Rectal smooth muscle tissue (tissue), 1 donor: ENCODE measurements at regions not wholly inside any gene's neighbourhood (a gene's known extent, or its start where the extent isn't known, plus 50 kb on each side); places are given as distances from the start of the nearest gene placed in this dataset.
"Not testable (repeated sequence)": the region's sequence is repeated elsewhere in the genome, so short reads cannot be mapped to it uniquely, and the experiment has no call there.

Experiments used
- H3K27ac ChIP-seq: one replicate; pipeline ENCODE4 v1.7.0; 2013; ENCODE audit warnings: low read depth, low read length, inconsistent platforms
- H3K27me3 ChIP-seq: one replicate; pipeline ENCODE4 v1.7.0; 2013; ENCODE audit warnings: low read length; ENCODE audit not compliant: control insufficient read depth, insufficient read depth
- H3K36me3 ChIP-seq: one replicate; pipeline ENCODE4 v1.7.0; 2013; ENCODE audit warnings: low read length; ENCODE audit not compliant: control insufficient read depth, insufficient read depth
- H3K4me1 ChIP-seq: one replicate; pipeline ENCODE4 v1.7.0; 2013; ENCODE audit warnings: low read length; ENCODE audit not compliant: control insufficient read depth, insufficient read depth
- H3K4me3 ChIP-seq: one replicate; pipeline ENCODE4 v1.7.0; 2013; ENCODE audit warnings: low read length
- H3K9ac ChIP-seq: one replicate; pipeline ENCODE4 v1.7.0; 2013; ENCODE audit warnings: low read length

- Histone ChIP-seq H3K4me1 (no peaks in the 10 kb centered on the region), H3K4me3 (no peak overlapping the region), H3K27me3 (no peaks in the 10 kb centered on the region), H3K27ac (no peak overlapping the region), H3K9ac (no peak overlapping the region), H3K36me3 (no peaks in the 10 kb centered on the region)
Measured at GRCh38 chr4:32929796-32930699, 2209.9 kb downstream of the PCDH7 start.

DNA sequence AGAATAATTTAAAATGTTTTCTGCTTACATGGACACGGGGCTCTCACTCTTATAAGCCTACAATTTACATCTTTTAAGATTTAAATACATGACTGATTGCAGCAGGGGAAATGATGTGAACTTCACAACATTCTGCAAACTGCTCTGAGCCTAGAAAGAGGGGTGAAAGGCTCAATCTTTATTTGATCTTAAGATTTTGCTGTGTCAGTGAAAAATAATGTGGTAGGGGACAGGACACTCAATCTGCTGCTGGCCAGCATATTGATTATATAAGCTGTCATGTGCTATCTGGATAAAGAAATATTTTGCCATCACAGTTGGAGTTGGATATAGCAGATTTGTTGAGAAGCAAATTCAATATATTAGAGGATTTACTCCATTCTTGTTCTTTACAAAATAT lies 2210.5 kb downstream of the PCDH7 start:
- no peaks in the 10 kb centered on the region for H3K27me3 ChIP-seq
- no peak overlapping the region for H3K4me3 ChIP-seq
- no peak overlapping the region for H3K27ac ChIP-seq
- no peaks in the 10 kb centered on the region for H3K4me1 ChIP-seq
- no peaks in the 10 kb centered on the region for H3K36me3 ChIP-seq
- no peak overlapping the region for H3K9ac ChIP-seq

- no peak overlapping the region for H3K9ac ChIP-seq
- H3K4me1 ChIP-seq: no peaks in the 10 kb centered on the region
- H3K27ac ChIP-seq: no peak overlapping the region
- no peaks in the 10 kb centered on the region for H3K36me3 ChIP-seq
- no peaks in the 10 kb centered on the region for H3K27me3 ChIP-seq
- H3K4me3 ChIP-seq: no peak overlapping the region
Measured at GRCh38 chr4:32931475-32931874, 2211.3 kb downstream of the PCDH7 start.

DNA sequence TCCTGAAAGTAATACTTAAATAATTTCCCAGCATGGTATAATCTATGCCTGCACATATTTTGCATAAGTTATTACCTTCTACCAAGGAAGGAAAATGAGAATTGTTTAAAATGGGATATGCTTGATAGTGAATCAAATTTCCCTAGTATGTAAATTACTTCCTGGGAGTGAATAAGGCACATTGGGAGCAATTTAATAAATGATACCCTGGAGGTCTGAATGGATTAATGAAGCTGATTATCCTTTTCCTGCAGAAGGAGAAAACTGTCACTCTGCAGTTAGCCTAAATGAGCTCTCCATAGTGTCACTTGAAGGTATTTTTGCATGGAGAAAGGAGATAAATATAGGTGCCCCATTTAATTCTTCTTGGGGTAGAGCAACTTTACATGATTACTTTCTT lies 2212.0 kb downstream of the PCDH7 start:
- H3K27me3 ChIP-seq: no peaks in the 10 kb centered on the region
- H3K36me3 ChIP-seq: no peaks in the 10 kb centered on the region
- no peak overlapping the region for H3K4me3 ChIP-seq
- H3K4me1 ChIP-seq: no peaks in the 10 kb centered on the region
- H3K9ac ChIP-seq: no peak overlapping the region
- H3K27ac ChIP-seq: no peak overlapping the region

GRCh38 chr4:32939222-32939621 lies 2219.1 kb downstream of the PCDH7 start:
- H3K27ac ChIP-seq, H3K4me3 ChIP-seq, H3K4me1 ChIP-seq, H3K27me3 ChIP-seq, H3K36me3 ChIP-seq, H3K9ac ChIP-seq: not testable (repeated sequence)

DNA sequence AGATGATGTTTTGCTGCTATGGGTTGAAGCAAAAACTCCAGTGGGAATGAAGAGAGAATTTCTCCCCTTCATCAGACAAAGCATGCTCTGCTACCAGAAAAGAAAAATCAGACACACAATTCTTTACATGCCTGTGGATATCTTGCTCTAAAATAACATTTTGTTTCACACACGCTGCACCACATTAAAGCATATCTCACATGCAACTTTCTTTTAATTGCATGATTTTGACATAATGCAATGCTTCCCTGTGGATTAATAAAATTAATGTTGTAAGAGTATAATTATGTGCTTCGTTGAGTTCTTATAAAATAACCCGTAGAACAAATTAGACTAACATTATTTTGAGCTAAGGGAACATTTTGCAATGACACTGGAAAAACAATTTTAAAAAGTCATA lies 2230.7 kb downstream of the PCDH7 start:
- Histone ChIP-seq H3K4me3 (no peak overlapping the region), H3K9ac (no peak overlapping the region), H3K4me1 (no peaks in the 10 kb centered on the region), H3K27me3 (no peaks in the 10 kb centered on the region), H3K27ac (no peak overlapping the region), H3K36me3 (no peaks in the 10 kb centered on the region)

- Histone ChIP-seq H3K4me1 (no peaks in the 10 kb centered on the region), H3K27me3 (no peaks in the 10 kb centered on the region), H3K27ac (no peak overlapping the region), H3K4me3 (no peak overlapping the region), H3K9ac (no peak overlapping the region), H3K36me3 (no peaks in the 10 kb centered on the region)
Measured at GRCh38 chr4:32958586-32958985, 2238.4 kb downstream of the PCDH7 start.

DNA sequence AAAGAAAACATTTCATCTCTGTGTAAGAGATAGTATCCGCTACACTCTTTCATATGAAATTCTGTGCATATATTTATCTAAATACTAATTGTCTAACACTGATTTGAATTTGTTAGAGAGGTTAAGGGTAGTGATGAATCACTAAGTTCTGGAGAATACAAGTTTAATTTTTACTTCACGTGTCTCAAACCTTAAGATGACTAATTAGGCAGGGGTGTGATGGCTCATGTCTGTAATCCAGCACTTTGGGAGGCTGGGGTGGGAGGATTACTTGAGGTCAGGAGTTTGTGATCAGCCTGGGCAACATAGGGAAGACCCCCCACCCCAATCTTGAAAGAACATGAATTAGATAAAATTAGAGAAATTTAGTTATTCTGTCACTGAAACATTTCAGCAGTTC lies 2241.9 kb downstream of the PCDH7 start:
- no peak overlapping the region for H3K9ac ChIP-seq
- H3K4me1 ChIP-seq: no peaks in the 10 kb centered on the region
- H3K36me3 ChIP-seq: no peaks in the 10 kb centered on the region
- H3K27ac ChIP-seq: no peak overlapping the region
- no peak overlapping the region for H3K4me3 ChIP-seq
- no peaks in the 10 kb centered on the region for H3K27me3 ChIP-seq

- H3K27ac ChIP-seq: no peak overlapping the region
- H3K27me3 ChIP-seq: no peaks in the 10 kb centered on the region
- no peak overlapping the region for H3K9ac ChIP-seq
- no peaks in the 10 kb centered on the region for H3K4me1 ChIP-seq
- no peak overlapping the region for H3K4me3 ChIP-seq
- H3K36me3 ChIP-seq: no peaks in the 10 kb centered on the region
Measured at GRCh38 chr4:32985256-32985655, 2265.1 kb downstream of the PCDH7 start.

DNA sequence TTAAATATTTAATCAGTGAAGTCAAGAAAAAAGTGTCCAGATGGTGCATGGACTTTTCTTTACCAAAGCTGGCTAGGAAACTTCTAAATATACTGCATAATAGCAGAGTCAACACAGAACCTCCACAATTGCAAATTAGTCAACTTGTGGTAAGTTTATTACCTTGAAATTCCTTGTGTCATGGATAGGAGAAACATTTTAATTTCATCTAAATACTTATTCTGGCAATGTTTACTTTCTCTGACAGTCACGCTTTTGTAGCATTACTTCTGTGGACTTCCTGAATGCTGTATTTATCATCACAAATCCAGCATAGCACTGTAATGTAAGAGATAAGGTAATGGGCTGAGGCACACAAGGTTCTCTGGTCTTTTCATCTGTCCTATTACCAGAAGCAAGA lies 2266.1 kb downstream of the PCDH7 start:
- Histone ChIP-seq H3K9ac (no peak overlapping the region), H3K4me3 (no peak overlapping the region), H3K36me3 (no peaks in the 10 kb centered on the region), H3K27me3 (no peaks in the 10 kb centered on the region), H3K4me1 (no peaks in the 10 kb centered on the region), H3K27ac (no peak overlapping the region)

DNA sequence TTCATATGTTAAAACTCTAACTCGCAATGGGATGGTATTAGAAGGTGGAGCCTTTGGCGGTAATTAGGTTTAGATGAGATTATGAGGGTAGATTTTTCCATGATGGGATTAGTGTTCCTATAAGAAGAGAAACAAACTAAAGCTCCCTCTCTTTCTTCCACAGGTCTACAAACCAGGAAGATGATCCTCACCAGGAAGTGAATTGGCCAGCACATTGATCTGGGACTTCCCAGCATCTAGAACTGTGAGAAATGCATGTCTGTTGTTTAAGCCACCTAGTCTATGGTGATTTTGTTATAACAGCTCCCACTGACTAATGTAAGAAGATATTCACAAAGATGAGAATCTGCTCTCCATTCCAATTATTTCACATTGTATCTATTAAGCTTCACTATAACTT lies 2266.9 kb downstream of the PCDH7 start:
- no peaks in the 10 kb centered on the region for H3K36me3 ChIP-seq
- no peaks in the 10 kb centered on the region for H3K27me3 ChIP-seq
- H3K4me3 ChIP-seq: no peak overlapping the region
- H3K4me1 ChIP-seq: no peaks in the 10 kb centered on the region
- no peak overlapping the region for H3K9ac ChIP-seq
- H3K27ac ChIP-seq: no peak overlapping the region

GRCh38 chr4:32988165-32988811 lies 2268.1 kb downstream of the PCDH7 start:
- no peak overlapping the region for H3K4me3 ChIP-seq
- no peaks in the 10 kb centered on the region for H3K4me1 ChIP-seq
- no peaks in the 10 kb centered on the region for H3K27me3 ChIP-seq
- no peak overlapping the region for H3K27ac ChIP-seq
- no peak overlapping the region for H3K9ac ChIP-seq
- H3K36me3 ChIP-seq: no peaks in the 10 kb centered on the region

DNA sequence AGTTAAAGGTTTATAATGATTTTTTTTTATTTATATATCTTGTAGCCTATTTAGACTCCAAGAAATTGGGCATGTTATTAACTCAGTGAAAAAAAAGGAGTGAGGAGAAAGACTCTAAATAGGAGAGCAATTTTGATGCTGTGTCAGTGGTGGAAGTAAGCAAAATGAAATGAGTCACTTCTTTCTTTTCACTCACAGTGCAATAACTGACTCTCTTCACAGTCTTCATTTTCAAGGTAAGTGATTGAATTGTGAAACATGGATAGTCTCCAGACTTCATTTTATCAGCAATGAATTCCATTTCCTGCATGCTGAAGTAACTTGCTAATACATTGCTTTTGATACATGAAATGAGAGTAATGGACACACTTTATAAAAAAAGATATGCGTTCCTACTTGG lies 2271.5 kb downstream of the PCDH7 start:
- H3K9ac ChIP-seq: no peak overlapping the region
- H3K4me3 ChIP-seq: no peak overlapping the region
- no peak overlapping the region for H3K27ac ChIP-seq
- H3K27me3 ChIP-seq: no peaks in the 10 kb centered on the region
- no peaks in the 10 kb centered on the region for H3K4me1 ChIP-seq
- H3K36me3 ChIP-seq: no peaks in the 10 kb centered on the region
